Transverse colon (tissue), 4 donors: ENCODE measurements at regions not wholly inside any gene's neighbourhood (a gene's known extent, or its start where the extent isn't known, plus 50 kb on each side); places are given as distances from the start of the nearest gene placed in this dataset.

Experiments used
- DNase-seq: peaks from one replicate; pipeline ENCODE4 v3.0.0-alpha.2; 2019
- H3K27ac ChIP-seq, 4 donors: fragments of 200-600 bp; sonication (generic); 2 replicates each; pipeline ENCODE4 v1.5.1; 2016 to 2018; ENCODE audit warnings: inconsistent platforms in 4 of 4
- H3K27me3 ChIP-seq: fragments of 200-600 bp; sonication (generic); 2 replicates; pipeline ENCODE4 v1.5.1; 2017; ENCODE audit warnings: inconsistent platforms
- H3K36me3 ChIP-seq, 4 donors: fragments of 200-600 bp; sonication (generic); 2 replicates each; pipeline ENCODE4 v1.5.1; 2017 to 2019; ENCODE audit warnings: inconsistent platforms in 4 of 4
- H3K4me1 ChIP-seq, 4 donors: fragments of 200-600 bp; sonication (generic); 2 replicates each; pipeline ENCODE4 v1.5.1; 2017 to 2020; ENCODE audit warnings: inconsistent platforms in 4 of 4
- H3K4me3 ChIP-seq, 4 donors: fragments of 200-600 bp; sonication (generic); 1 replicate in 1 of 4; 2 replicates in 3 of 4; pipeline versions ENCODE4 v1.5.1 to v1.6.1; 2017 to 2019; ENCODE audit warnings: inconsistent platforms in 4 of 4
- H3K9me3 ChIP-seq, 2 donors: fragments of 200-600 bp; sonication (generic); 2 replicates each; pipeline ENCODE4 v1.5.1; 2017 to 2019; ENCODE audit warnings: inconsistent platforms in 2 of 2
- EP300 ChIP-seq: sonication (generic); formaldehyde crosslinking; IDR thresholded peaks from one replicate; pipeline ENCODE4 v1.6.1; 2017; ENCODE audit warnings: antibody characterized with exemption, low read depth
- POLR2A ChIP-seq: fragments of 450-650 bp; IDR thresholded peaks from one replicate; pipeline ENCODE4 v1.6.1; 2016; ENCODE audit warnings: antibody characterized with exemption, mild to moderate bottlenecking, moderate library complexity
- POLR2AphosphoS5 ChIP-seq, 3 donors: sonication (generic); formaldehyde crosslinking; IDR thresholded peaks; one replicate each; pipeline ENCODE4 v1.6.1; 2016; ENCODE audit warnings: antibody characterized with exemption in 3 of 3
- WGBS, 2 donors: methylation state at CpG; one replicate each; pipeline ENCODE4 v1.1.5; 2018; ENCODE audit warnings: low coverage in 1 of 2; 5-methylcytosine and 5-hydroxymethylcytosine counted together
- in situ Hi-C, 4 donors: fragments of 200-750 bp; cut with MboI; loops; one replicate each; pipeline versions ENCODE4 v1.15.0 to v1.15.1; 2017; ENCODE audit warnings: low sequenced_read_pairs in 3 of 4, low pct_ligation_motif_present in 1 of 4, low pct_unique_long_range_greater_than_20kb in 1 of 4
- intact Hi-C: fragments of 100-400 bp; cut with DNase I; formaldehyde crosslinking; loops from one replicate; pipeline ENCODE4 v1.15.1; 2023; ENCODE audit warnings: low total_unique reads
- TF ChIP-seq, protein P1 (sequence below), 5 experiments: fragments of 200-600 bp in 3 of 5; fragments of 450-650 bp in 2 of 5; sonication (generic) in 3 of 5; IDR thresholded peaks; 1 replicate in 2 of 5; 2 replicates in 3 of 5; pipeline ENCODE4 v1.5.1; 2016 to 2017; ENCODE audit warnings: antibody characterized with exemption in 5 of 5, inconsistent platforms in 3 of 5, mild to moderate bottlenecking in 2 of 5, moderate library complexity in 1 of 5

DNA sequence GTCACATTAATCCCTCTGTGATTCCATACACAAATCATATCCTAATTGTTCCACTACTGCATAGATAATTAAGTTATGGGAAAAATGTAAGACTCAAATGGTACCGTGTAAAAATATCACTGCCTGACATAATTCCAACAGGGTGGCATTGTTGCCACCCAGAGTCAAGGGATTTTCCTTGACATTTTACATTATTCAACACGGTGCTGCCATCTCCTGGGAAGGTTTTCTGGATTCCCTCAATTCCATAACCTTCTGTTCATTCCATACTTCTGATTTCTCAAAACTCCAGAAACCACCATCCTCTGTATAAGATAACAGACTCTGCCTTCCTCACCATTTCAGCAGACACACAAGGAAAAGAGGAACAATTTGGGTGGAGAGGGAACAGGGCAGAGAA lies 495.9 kb downstream of the XPNPEP1 start:
- intact Hi-C loops: no loop called here
- Histone ChIP-seq H3K27ac (no peak overlapping the region), H3K4me3 (no peak overlapping the region), H3K27me3 (no peaks in the 10 kb centered on the region), H3K36me3 (no peaks in the 10 kb centered on the region), H3K9me3 (no peaks in the 10 kb centered on the region), H3K4me1 (no peaks in the 10 kb centered on the region)
- WGBS, 2 donors: 58 to 61% methylated on average over 2 of the region's 2 CpGs
- in situ Hi-C loops: no loop called here
- no peak for DNase-seq
- TF ChIP-seq POLR2AphosphoS5 (IDR thresholded peaks at IDR 0.05) (no peak), POLR2A (no peak), EP300 (no peak)
- TF ChIP-seq, protein P1, sequence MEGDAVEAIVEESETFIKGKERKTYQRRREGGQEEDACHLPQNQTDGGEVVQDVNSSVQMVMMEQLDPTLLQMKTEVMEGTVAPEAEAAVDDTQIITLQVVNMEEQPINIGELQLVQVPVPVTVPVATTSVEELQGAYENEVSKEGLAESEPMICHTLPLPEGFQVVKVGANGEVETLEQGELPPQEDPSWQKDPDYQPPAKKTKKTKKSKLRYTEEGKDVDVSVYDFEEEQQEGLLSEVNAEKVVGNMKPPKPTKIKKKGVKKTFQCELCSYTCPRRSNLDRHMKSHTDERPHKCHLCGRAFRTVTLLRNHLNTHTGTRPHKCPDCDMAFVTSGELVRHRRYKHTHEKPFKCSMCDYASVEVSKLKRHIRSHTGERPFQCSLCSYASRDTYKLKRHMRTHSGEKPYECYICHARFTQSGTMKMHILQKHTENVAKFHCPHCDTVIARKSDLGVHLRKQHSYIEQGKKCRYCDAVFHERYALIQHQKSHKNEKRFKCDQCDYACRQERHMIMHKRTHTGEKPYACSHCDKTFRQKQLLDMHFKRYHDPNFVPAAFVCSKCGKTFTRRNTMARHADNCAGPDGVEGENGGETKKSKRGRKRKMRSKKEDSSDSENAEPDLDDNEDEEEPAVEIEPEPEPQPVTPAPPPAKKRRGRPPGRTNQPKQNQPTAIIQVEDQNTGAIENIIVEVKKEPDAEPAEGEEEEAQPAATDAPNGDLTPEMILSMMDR (IDR thresholded peaks at IDR 0.05): no peak

DNA sequence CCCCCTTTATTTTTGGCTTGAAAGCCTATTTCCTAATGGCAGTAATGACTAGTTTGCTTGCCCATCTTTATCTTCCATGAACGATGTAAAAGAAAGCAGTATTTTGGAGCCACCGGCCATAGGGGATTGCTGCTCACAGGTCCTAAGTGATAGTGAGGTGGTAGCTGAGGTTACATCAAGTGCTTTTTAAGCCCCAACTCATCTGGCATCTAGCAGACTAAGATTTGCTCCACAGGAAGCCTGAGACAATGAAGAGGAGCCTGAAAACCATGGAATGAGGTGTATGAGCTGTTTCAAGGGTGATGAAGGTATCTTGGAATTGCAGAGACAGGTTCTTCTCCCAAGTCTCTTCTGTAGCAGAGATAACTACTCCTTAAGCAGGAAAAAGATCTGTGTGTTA lies 496.3 kb downstream of the XPNPEP1 start:
- H3K36me3 ChIP-seq: no peaks in the 10 kb centered on the region
- H3K4me3 ChIP-seq: no peak overlapping the region
- H3K27ac ChIP-seq: no peak overlapping the region
- DNase-seq: no peak
- no peaks in the 10 kb centered on the region for H3K9me3 ChIP-seq
- no peaks in the 10 kb centered on the region for H3K4me1 ChIP-seq
- TF ChIP-seq EP300: no peak
- TF ChIP-seq POLR2A: no peak
- TF ChIP-seq, protein P1 (IDR thresholded peaks at IDR 0.05): no peak
- no peak for TF ChIP-seq POLR2AphosphoS5 (IDR thresholded peaks at IDR 0.05)
- intact Hi-C loops: no loop called here
- no peaks in the 10 kb centered on the region for H3K27me3 ChIP-seq
- 86 to 97% methylated on average over 2 of the region's 2 CpGs for WGBS, 2 donors
- in situ Hi-C loops: no loop called here

DNA sequence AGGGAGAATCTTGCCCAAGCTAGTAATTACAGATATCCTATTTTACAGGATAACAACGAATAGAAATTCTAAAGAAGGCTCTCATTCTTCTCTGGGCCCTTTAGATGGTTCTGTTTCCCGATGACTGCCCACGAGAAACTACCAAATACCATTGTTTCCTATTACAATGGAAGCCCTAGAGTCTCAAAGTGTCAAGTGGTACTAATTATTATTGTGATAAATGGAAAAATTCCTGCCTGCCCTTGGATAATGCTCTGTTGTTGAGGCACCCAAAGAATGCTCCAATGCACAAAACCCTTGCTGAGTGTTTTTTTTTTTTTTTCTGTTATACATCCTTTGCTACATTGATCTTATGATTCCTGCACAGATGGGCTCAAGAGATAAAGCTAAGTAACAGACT lies 504.5 kb downstream of the XPNPEP1 start:
- H3K27ac ChIP-seq: no peak overlapping the region
- no peak for DNase-seq
- intact Hi-C loops (no loop called here), in situ Hi-C loops (no loop called here)
- no peaks in the 10 kb centered on the region for H3K27me3 ChIP-seq
- no peaks in the 10 kb centered on the region for H3K36me3 ChIP-seq
- H3K9me3 ChIP-seq: no peaks in the 10 kb centered on the region
- H3K4me3 ChIP-seq: no peak overlapping the region
- 67 to 85% methylated on average over 3 of the region's 3 CpGs for WGBS, 2 donors
- no peak for TF ChIP-seq POLR2AphosphoS5 (IDR thresholded peaks at IDR 0.05)
- TF ChIP-seq, protein P1 (IDR thresholded peaks at IDR 0.05): no peak
- no peak for TF ChIP-seq POLR2A
- no peak for TF ChIP-seq EP300
- H3K4me1 ChIP-seq: no peaks in the 10 kb centered on the region

DNA sequence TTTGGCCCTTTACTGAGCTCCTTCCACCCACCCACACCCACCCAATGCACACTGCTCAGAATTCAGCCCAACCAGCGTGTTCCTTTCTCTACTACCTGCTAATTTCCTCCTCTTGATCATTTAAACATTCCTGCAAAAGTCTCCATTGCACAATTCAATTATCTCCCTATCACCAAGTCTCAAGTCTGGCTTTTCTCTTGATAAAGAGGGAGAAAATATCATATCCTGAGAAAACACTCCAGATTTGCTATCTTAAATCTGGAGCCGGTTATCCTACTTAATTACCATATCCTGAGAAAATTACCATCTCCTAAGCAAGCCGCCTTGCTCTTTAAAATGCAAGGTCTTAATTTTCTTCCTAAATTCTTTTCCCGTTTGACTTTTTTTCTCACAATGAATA lies 505.5 kb downstream of the XPNPEP1 start:
- Histone ChIP-seq H3K27ac (no peak overlapping the region), H3K4me3 (no peak overlapping the region), H3K27me3 (no peaks in the 10 kb centered on the region), H3K36me3 (no peaks in the 10 kb centered on the region), H3K4me1 (no peaks in the 10 kb centered on the region), H3K9me3 (no peaks in the 10 kb centered on the region)
- in situ Hi-C loops: no loop called here
- intact Hi-C loops: no loop called here
- DNase-seq: no peak
- TF ChIP-seq POLR2AphosphoS5 (IDR thresholded peaks at IDR 0.05) (no peak), EP300 (no peak), POLR2A (no peak)
- TF ChIP-seq, protein P1 (IDR thresholded peaks at IDR 0.05): no peak
- WGBS, 2 donors: 79 to 82% methylated on average over 4 of the region's 4 CpGs
